Inflammatory macrophage treated with lipopolysaccharide for 4 hours (primary cell): ENCODE measurements at regions not wholly inside any gene's neighbourhood (a gene's known extent, or its start where the extent isn't known, plus 50 kb on each side); places are given as distances from the start of the nearest gene placed in this dataset.
"Not testable (repeated sequence)": the region's sequence is repeated elsewhere in the genome, so short reads cannot be mapped to it uniquely, and the experiment has no call there.

Experiments
- DNase-seq: peaks from one replicate; pipeline ENCODE4 v3.0.0-alpha.2; 2020

GRCh38 chr16:16625140-16625539 is 246.2 kb downstream of the NPIPA7 start:
- not testable (repeated sequence) for DNase-seq

- DNase-seq = not testable (repeated sequence)
Observed at GRCh38 chr16:16627865-16628264, 248.9 kb downstream of the NPIPA7 start.

GRCh38 chr16:16638231-16638630 is 259.3 kb downstream of the NPIPA7 start:
- DNase-seq = not testable (repeated sequence)

GRCh38 chr16:16638714-16639113 is 259.8 kb downstream of the NPIPA7 start:
- not testable (repeated sequence) for DNase-seq

- DNase-seq = not testable (repeated sequence)
Observed at GRCh38 chr16:16643828-16644227, 264.9 kb downstream of the NPIPA7 start.

- not testable (repeated sequence) for DNase-seq
Observed at GRCh38 chr16:16648002-16648401, 269.1 kb downstream of the NPIPA7 start.

GRCh38 chr16:16672180-16672812 is 293.4 kb downstream of the NPIPA7 start:
- DNase-seq = not testable (repeated sequence)

GRCh38 chr16:16674820-16675219 is 295.9 kb downstream of the NPIPA7 start:
- not testable (repeated sequence) for DNase-seq

GRCh38 chr16:16721849-16722248 is 342.9 kb downstream of the NPIPA7 start:
- not testable (repeated sequence) for DNase-seq

GRCh38 chr16:16722666-16723065 is 343.7 kb downstream of the NPIPA7 start:
- DNase-seq = not testable (repeated sequence)

- DNase-seq = not testable (repeated sequence)
Observed at GRCh38 chr16:16723819-16724519, 345.0 kb downstream of the NPIPA7 start.

- DNase-seq = not testable (repeated sequence)
Observed at GRCh38 chr16:16727048-16727447, 348.1 kb downstream of the NPIPA7 start.

GRCh38 chr16:16742573-16742972 is 363.6 kb downstream of the NPIPA7 start:
- DNase-seq = not testable (repeated sequence)

GRCh38 chr16:16754992-16755667 is 376.2 kb downstream of the NPIPA7 start:
- not testable (repeated sequence) for DNase-seq

- DNase-seq = no peak
Observed at GRCh38 chr16:16763449-16763848, 384.5 kb downstream of the NPIPA7 start.

GRCh38 chr16:16770717-16771116 is 391.8 kb downstream of the NPIPA7 start:
- not testable (repeated sequence) for DNase-seq

- no peak for DNase-seq
Observed at GRCh38 chr16:16774389-16774788, 395.4 kb downstream of the NPIPA7 start.

- no peak for DNase-seq
Observed at GRCh38 chr16:16778332-16778731, 399.4 kb downstream of the NPIPA7 start.

- no peak for DNase-seq
Observed at GRCh38 chr16:16780588-16780987, 401.6 kb downstream of the NPIPA7 start.

GRCh38 chr16:16782153-16782552 is 403.2 kb downstream of the NPIPA7 start:
- DNase-seq = no peak

GRCh38 chr16:16788004-16788403 is 409.1 kb downstream of the NPIPA7 start:
- no peak for DNase-seq

GRCh38 chr16:16790597-16790996 is 411.7 kb downstream of the NPIPA7 start:
- DNase-seq = no peak

- DNase-seq = no peak
Observed at GRCh38 chr16:16791051-16791450, 412.1 kb downstream of the NPIPA7 start.

- no peak for DNase-seq
Observed at GRCh38 chr16:16797239-16797638, 418.3 kb downstream of the NPIPA7 start.
